DND-41 (cell line): ENCODE measurements at regions not wholly inside any gene's neighbourhood (a gene's known extent, or its start where the extent isn't known, plus 50 kb on each side); places are given as distances from the start of the nearest gene placed in this dataset.

ENCODE experiments used
- CTCF ChIP-seq: IDR thresholded peaks from 2 replicates; pipeline ENCODE4 v1.5.1; 2012; ENCODE audit warnings: borderline replicate concordance, low read length, moderate library complexity, mild to moderate bottlenecking; ENCODE audit not compliant: poor library complexity, severe bottlenecking; ENCODE audit errors: extremely low read depth
- EZH2 ChIP-seq: IDR thresholded peaks from 3 replicates; pipeline ENCODE4 v1.6.1; 2012; ENCODE audit warnings: borderline replicate concordance, low read depth, mild to moderate bottlenecking, moderate library complexity, low read length, inconsistent platforms; ENCODE audit not compliant: severe bottlenecking

GRCh38 chr14:37830271-37830670 lies 234.8 kb downstream of the TTC6 start:
- TF ChIP-seq EZH2 (no peak), CTCF (no peak)
